ENCODE measurements at regions not wholly inside any gene's neighbourhood (a gene's known extent, or its start where the extent isn't known, plus 50 kb on each side); places are given as distances from the start of the nearest gene placed in this dataset.

DNA sequence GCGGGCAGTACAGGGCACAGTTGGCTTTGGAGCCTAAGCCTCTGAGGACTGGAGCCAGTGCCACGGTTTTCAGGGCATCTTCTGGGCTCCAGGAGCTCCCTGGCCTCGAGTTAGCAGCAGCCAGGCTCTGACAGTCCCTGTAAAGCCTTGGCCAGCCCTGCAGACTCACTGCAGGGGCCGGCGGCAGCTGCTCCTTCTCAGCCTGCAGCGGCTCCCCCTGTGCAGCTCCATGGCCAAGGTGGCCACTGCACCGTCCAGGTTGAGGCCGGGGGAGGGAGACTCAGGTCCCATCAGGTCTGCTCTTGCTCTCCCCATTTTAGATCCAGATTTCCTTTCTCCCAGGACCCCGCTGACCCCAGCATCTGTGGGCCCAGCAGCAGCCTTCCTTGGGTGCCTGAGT lies 1461.1 kb downstream of the BRD1 start:
- no peak overlapping the region for H3K27ac ChIP-seq
- TF ChIP-seq, protein P1, sequence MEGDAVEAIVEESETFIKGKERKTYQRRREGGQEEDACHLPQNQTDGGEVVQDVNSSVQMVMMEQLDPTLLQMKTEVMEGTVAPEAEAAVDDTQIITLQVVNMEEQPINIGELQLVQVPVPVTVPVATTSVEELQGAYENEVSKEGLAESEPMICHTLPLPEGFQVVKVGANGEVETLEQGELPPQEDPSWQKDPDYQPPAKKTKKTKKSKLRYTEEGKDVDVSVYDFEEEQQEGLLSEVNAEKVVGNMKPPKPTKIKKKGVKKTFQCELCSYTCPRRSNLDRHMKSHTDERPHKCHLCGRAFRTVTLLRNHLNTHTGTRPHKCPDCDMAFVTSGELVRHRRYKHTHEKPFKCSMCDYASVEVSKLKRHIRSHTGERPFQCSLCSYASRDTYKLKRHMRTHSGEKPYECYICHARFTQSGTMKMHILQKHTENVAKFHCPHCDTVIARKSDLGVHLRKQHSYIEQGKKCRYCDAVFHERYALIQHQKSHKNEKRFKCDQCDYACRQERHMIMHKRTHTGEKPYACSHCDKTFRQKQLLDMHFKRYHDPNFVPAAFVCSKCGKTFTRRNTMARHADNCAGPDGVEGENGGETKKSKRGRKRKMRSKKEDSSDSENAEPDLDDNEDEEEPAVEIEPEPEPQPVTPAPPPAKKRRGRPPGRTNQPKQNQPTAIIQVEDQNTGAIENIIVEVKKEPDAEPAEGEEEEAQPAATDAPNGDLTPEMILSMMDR (IDR thresholded peaks at IDR 0.05): no peak
- no peak overlapping the region for H3K4me3 ChIP-seq
- peak; percentile 43 for DNase-seq (ENCODE audit: low spot score)

DNA sequence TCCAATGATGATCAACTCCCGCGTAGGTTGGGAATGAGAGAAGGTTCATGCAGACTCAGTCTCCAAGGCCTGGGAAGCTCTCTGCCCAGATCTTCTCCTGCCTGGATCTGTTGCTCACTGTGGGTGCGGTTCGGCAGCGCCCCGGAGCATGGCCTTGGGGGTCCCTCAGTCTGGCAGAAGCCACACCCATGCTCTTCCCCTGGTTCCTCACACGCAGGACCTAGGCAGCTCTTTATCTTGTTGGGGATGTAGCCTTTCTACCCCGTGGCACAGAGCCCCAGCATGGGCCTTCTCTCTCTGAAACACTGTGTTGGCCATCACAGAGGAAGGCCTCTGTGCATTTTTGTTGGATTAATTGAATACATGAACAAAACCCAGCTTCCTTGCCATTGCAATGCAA lies 1461.6 kb downstream of the BRD1 start:
- TF ChIP-seq, protein P1 (IDR thresholded peaks at IDR 0.05): no peak
- no peak overlapping the region for H3K27ac ChIP-seq
- DNase-seq (ENCODE audit: low spot score): peak; percentile 57
- no peak overlapping the region for H3K4me3 ChIP-seq

DNA sequence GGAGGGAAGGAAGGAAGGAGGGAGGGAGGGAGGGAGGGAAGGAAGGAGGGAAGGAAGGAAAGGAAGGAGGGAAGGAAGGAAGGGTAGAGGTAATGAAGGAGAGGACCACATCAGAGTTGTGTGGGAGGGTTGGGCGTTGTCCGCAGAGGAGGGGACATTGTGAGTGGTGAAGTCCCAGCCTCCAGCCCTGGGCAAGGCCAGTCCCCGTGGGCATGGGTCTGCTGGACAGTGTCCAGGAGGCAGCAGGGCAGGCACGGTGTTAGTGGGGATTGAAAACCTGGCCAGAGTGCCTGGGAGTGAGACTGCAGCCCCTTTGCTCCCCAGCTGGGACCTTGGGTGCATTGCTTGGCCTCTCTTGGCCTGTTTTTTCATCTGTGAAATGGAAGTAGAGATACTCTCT lies 1462.3 kb downstream of the BRD1 start:
- DNase-seq (ENCODE audit: low spot score): peak; percentile 29
- no peak overlapping the region for H3K4me3 ChIP-seq
- no peak overlapping the region for H3K27ac ChIP-seq
- TF ChIP-seq, protein P1 (IDR thresholded peaks at IDR 0.05): no peak

DNA sequence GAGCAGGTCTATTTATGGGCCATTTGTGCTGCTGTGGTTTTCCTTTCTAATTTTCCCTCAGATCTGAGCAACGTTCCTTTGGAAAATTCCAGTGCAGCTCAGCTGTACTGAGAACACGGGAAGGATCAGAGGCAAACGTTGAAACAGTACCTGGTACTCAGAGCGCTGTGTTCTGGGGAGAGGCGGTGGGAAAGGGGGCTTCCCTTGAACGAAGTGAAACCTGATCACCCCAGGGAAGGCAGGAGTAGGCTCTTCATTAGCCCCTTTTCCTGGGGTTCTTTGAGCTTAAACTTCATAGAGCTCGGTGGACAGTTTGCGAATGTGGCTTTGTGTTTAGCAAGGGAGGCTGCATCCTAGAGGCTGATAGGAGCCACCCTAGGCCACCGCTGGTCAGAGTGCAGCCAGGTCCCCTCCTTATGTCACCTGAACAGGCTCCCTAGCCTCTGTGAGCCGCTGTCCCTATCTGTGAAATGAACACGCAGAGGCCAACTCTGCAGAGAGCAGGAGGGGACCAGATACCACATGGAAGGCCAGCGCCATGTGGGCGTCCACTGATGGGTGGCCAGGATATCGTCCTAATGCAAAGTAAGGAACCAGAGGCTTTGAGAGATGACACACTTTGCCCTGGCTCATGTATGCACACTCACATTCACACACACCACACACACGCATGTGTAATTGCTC lies 1464.8 kb downstream of the BRD1 start:
- no peak overlapping the region for H3K4me3 ChIP-seq
- peak; percentile 63 for DNase-seq (ENCODE audit: low spot score)
- no peak overlapping the region for H3K27ac ChIP-seq
- TF ChIP-seq, protein P1 (IDR thresholded peaks at IDR 0.05): no peak

DNA sequence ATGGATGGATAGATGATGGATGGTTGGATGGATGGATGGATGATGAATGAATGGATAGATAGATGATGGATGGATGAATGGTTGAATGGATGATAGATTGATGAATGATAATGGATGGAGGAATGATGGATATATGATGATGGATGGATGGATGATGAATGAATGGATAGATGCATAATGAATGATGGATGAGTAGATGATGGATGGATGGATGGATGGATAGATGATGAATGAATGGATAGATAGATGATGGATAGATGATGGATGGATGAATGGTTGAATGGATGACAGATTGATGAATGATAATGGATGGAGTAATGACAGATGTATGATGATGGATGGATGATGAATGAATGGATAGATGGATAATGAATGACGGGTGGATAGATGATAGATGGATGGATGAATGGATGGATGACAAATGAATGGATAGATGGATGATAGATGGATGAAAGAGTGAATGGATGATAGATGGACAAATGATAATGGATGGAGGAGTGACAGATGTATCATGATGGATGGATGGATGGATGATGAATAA lies 1466.5 kb downstream of the BRD1 start:
- Histone ChIP-seq H3K27ac (no peak overlapping the region), H3K4me3 (no peak overlapping the region)
- DNase-seq (ENCODE audit: low spot score): no peak
- TF ChIP-seq, protein P1 (IDR thresholded peaks at IDR 0.05): no peak

DNA sequence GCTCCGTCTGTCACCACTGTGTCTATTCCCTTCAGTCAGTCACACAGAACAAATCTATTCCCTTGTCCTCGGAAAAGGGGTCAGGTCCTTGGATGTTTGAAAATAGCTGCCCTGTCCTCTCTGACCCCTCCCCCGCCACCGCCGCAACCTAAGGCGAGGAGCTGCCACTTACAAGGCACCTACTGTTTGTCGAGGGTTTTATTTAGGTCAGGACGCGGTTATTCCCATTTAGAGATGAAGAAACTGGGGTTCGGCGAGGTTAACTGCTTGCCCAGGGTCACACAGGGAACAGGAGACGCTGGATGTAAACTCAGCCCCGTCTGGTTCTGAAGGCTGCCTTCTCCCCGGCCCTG lies 1468.1 kb downstream of the BRD1 start:
- TF ChIP-seq, protein P1 (IDR thresholded peaks at IDR 0.05): no peak
- DNase-seq (ENCODE audit: low spot score): no peak
- Histone ChIP-seq H3K27ac (no peak overlapping the region), H3K4me3 (no peak overlapping the region)

DNA sequence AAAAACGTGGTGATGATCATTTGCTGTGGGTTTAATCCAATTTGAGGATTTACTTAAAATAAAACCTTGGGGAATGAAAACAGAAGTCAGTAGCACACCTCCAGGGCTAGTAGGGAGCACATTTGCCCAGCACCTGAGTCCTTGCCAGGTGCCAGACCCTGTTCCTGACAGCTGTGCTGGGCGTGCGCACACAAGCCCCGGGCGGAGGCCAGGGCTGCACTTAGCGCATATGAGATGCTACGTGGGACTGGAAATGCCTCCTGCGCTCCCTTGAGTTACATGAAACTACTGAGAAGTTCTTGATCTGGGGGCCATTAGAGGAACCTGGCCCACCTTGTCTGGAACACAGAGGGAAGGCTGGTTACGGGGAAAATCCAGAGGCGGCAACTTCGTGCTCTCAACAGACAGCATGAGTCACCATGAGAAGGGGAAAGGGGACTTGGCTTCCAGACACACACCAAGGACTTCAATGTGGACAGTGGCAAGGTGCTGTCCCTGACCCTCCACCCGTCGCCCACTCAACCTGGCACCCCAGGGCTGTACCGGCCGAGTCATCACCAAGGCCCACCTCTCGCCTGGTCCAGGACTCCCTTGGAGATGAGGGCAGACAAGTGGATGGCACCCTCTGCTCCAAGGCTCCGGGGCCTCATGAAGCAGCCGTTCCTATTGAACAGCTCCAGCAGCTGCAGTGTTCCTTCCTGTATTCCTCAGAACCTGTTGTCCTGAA lies 1468.6 kb downstream of the BRD1 start:
- no peak for DNase-seq (ENCODE audit: low spot score)

More for the DNA sequence above, 1468.6 kb downstream of the BRD1 start:
- Histone ChIP-seq H3K27ac (no peak overlapping the region), H3K4me3 (no peak overlapping the region)
- TF ChIP-seq, protein P1 (IDR thresholded peaks at IDR 0.05): no peak
